AML-193 (cell line): ENCODE measurements at regions not wholly inside any gene's neighbourhood (a gene's known extent, or its start where the extent isn't known, plus 50 kb on each side); places are given as distances from the start of the nearest gene placed in this dataset.
"Not testable (repeated sequence)": the region's sequence is repeated elsewhere in the genome, so short reads cannot be mapped to it uniquely, and the experiment has no call there.

Experiments
- DNase-seq, 2 experiments: peaks; one replicate each; lab custom pipeline; 2025; lab: John Stamatoyannopoulos, UW

- no peak for DNase-seq
These were observed 121.3 kb upstream of the IQSEC1 start for GRCh38 chr3:13194285-13195209.

DNA sequence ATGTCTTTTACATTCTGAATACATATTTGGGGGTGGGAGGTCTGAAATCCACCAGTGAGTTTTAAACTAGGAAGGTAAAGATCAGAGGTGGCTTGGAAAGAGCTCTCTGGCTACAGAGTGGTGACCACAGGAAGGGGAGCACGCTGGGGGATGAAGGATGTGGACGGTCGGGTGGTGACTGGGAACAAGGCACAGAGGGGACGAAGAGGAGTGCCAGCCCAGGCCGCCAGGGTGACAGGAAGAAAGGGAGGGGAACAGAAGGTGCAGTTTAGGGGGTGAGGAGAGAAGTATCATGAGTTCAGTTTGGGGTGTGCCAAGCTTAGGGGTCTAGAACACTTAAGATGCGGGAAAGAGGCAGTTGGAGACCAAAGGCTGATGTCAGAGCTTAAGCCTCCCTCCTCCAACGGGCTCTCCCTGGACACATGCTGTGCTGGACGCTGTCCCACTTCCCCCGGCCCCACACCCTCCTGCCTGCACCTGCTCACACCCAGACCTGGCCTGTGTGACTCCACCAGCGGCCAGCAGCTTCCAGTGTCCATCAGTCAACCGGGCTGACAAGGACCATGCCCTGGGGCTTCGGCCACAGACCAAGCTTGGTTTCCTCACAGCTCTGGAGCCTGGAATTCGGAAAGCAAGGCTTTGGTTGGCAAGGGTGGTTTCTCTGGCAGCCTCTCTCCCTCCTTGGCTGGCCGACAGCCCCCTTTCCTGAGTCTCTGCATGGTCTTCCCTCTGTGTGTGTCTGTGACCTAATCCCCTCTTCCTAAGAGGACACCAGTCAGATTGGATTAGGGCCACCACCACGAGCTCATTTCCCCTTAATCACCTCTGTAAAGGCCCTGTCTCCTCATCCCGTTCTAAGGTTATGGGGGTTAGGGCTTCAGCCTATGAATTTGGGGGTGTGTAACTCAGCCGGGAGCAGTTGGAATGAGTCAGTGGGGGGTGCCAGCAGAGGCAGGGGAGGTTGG, 120.4 kb upstream of the IQSEC1 start:
- no peak for DNase-seq

- no peak for DNase-seq
These were observed 119.4 kb upstream of the IQSEC1 start for GRCh38 chr3:13192471-13193213.

GRCh38 chr3:13191016-13191415, 117.8 kb upstream of the IQSEC1 start:
- no peak for DNase-seq

DNA sequence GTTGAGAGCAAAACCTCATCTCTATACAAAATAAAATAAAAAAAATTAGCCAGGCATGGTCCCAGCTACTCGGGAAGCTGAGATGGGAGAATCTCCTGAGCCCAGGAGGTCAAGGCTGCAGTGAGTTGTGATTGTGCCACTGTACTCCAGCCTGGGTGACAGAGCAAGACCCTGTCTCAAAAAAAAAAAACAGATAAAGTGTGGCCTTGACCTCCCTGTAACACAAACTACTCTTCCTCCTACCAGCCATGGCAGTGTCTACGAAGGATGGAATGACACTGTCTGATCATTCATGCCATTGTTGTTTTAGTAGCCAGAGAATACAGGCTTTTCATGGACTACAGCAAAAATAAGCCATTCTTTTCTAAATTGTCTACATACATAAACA, 117.1 kb upstream of the IQSEC1 start:
- DNase-seq = no peak

GRCh38 chr3:13189639-13190377, 116.6 kb upstream of the IQSEC1 start:
- peak; percentile 58 to 62 for DNase-seq

GRCh38 chr3:13188975-13189374, 115.7 kb upstream of the IQSEC1 start:
- DNase-seq = no peak

DNA sequence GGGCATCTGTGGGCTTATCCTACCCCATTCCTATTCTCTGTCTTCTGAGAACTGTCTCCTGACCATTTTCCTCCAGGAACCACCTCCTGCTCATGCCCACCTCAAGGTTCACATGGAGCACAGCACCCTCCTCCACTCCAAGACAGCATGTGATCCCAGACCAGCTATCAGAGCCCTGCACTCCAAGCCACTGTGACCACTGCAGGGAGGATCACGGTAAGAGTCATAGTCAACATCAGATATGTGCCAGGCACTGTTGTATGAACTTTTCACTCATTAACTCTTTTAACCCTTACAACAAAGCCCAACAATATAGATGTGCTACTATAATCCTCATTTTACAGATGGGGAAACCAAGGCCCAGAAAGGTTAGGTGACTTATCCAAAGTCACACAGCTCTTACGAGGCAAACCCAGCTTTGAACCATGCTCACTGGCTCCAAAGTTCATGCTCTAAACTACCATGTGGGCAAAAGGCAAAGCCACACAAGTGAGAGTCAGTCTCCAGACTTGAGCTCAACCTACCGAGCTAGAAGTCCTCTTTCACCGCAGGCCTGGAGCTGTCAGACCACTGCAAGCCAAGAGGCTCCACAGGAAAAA, 115.1 kb upstream of the IQSEC1 start:
- DNase-seq = no peak

- no peak for DNase-seq
These were observed 114.4 kb upstream of the IQSEC1 start for GRCh38 chr3:13187593-13187992.

DNA sequence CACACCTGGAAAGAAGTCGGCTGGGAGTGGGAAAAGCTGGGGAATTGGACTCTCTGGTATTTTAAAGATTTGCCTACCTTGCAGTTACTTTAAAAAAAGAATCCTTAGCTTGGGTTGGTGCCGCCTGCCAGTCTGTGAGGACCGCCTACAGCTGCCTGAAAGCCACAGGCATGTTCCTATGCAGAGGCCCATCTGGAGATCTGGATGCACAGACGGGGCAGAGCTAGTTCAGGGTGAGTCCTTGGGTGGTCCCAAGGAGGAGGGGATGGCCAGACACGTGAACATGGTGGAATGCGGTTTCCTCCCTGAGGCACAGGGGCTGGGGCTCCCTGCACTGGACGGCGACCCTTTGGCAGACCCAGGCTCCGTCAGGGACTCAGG, 113.2 kb upstream of the IQSEC1 start:
- no peak for DNase-seq

DNA sequence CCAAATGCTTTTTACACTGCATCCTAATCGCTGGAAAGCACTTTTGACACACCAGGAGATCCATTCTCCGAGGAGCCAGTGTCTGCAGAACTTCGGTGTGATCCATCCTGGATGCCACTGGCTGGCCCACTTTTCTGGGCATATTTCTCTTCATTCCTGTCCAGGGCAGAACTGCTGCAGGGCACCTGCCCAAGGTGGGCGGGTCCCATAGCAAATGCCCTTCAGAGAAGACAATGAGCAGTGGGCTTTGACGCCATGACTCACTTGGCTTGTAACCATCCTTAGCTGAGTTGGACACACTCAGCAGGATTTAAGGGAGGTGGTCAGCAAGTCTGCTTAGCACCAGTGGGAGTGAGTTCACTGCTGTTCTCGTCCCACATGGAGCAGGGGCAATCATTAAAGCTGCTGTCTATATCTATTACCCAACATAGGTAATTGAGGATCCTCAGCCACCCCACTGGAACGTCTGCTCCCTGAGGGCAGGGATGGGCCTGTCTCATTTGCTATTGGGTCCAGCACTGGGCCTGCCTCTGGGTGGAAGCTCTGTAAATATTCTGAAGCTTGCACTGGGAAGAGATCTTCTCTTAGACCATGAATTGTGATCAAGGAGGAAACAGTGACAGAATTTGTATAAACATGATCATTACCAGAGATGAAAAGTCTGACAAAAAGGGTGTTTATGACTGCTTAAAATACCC, 112.7 kb upstream of the IQSEC1 start:
- DNase-seq = no peak

- DNase-seq = not testable (repeated sequence)
These were observed 106.5 kb upstream of the IQSEC1 start for GRCh38 chr3:13179582-13180210.

DNA sequence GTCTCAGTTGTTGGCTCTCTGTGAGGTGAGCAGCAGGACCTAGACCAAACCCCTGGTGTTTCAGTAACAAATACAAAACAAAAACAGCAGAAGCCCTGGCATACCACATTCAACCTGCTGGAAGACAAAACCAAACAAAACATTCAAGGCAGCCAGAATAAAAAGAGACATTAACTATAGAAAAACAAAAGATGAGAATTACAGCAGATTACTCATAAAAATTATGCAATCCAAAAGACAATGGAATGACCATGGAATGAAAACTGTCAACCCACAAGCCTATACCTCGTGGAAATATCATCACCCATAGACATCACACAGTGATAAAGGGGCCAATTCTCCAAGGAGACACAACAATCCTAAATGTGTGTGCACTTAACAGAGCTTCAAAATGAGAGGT, 106.0 kb upstream of the IQSEC1 start:
- no peak for DNase-seq

- no peak for DNase-seq
These were observed 104.9 kb upstream of the IQSEC1 start for GRCh38 chr3:13178107-13178506.

DNA sequence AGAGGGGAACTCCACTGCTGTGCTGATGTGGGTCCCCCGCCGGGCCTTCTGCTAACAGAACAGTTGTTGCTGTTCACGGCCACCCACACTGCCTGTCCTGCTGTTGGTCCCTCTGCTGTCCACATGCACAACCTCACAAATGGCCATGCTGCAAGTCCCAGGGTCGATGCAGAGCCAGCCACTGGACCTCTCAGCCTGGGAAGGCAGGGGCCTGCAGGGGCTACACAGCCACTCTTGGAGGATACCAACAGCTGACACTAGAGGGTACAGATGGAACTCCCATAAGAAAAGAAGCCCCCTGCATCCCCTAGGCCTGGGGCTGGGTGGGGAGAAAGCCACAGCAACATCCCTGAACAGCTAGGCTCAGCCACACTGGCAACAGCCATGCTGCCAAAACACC, 104.4 kb upstream of the IQSEC1 start:
- DNase-seq = no peak

DNA sequence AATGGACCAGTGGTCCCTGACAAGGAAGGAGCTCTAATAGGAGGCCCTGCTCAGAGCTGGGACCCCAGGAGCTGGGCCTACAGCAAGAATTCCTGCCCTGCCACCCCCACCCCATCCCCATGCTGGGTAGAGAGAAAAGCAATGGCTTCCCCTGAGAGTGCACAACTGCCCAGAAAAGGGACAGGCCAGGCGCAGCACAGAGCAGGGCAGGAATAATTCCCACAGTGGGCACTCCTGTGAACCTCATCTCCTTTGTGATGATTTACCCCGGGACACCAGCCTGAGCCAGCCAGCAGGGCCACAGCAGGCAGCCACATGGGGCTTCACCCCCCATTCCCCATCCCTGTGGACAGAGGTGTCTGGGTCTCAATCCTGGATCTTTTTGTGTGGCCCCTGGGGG, 104.0 kb upstream of the IQSEC1 start:
- DNase-seq = no peak

DNA sequence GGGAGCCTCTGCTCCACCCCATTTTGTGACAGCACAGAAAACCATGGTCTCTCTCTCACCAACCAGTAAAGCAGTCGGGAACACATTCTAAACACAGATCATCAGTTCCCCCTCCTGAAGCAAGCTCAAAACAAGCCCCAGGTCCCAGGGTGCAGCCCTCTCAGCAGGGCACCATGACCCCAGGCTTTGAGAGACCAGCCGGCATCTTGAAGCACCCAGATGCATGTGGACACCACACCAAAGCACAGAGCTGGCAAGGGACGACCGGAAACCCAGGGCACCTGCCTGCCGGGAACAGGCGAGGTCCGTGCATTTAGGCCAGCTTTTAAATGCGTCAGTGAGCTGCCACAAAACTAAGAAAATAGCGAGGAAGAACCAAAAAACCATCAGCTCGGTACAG, 103.2 kb upstream of the IQSEC1 start:
- no peak for DNase-seq

DNA sequence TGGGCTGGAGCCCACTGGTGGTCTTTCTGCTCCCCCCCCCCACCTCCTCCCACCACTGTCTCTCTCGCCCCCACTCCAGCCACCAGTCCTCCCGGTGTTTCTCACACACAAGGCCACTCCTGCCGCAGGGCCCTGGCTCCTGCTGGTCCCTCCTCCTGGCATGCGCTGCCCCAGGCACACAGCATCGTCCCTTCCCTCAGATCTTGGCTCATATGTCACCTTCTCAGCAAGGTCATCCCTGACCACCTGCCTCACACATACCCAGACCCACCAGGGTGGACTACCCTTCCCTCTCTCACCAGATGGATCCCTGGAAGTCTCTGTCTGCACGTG, 101.5 kb upstream of the IQSEC1 start:
- no peak for DNase-seq

DNA sequence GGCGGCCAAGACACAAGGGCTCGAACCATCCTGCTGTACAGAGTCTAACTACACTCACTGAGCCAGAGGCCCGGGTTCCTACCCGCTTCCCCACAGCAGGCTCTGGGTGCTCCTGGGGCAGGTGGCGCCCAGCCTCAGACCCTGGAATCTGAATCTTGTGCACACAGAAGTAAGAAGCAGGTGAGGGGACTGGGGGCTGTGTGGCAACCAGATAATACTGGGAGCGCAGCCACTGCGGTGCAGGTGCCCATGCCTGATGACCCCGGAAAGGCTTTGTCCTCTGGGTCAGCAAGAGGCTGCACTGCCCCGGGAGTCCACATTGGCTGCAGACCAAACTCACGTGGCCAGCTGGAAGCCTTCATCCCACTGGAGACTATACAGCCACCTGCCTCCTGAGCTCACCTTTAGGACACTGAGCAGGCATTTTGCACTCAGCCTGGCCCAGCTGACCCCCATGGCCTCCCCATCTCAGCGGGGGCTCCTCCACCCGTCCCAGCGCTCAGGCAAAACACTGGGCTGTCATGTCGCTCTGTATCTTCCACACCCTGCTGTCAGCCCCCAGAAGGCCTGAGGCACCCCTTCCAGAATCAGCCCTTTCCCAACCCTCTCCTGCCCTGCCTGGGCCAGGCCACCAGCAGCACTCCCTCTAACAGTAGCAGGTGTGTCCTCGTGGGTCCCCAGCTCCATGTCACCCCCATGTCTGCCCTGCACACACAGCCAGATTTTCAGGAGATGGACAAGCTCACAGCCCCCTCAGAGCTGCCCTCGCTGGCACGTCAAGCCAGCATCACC, 101.0 kb upstream of the IQSEC1 start:
- DNase-seq = no peak
